H54 (cell line): ENCODE measurements at regions not wholly inside any gene's neighbourhood (a gene's known extent, or its start where the extent isn't known, plus 50 kb on each side); places are given as distances from the start of the nearest gene placed in this dataset.

ENCODE experiments used
- DNase-seq: peaks from one replicate; pipeline ENCODE4 v3.0.0; 2011; ENCODE audit warnings: low spot score, mixed read lengths; ENCODE audit not compliant: insufficient read length
- FAIRE-seq: peaks from 3 replicates; lab custom pipeline; 2011; peaks lifted over from hg19 to GRCh38; lab: Jason Lieb, UNC
- POLR2A ChIP-seq: IDR thresholded peaks from 2 replicates; pipeline ENCODE4 v1.6.1; 2011; ENCODE audit warnings: low read depth, mild to moderate bottlenecking, low read length

GRCh38 chr3:46124216-46125177 lies 83.6 kb downstream of the CCR1 start:
- no peak for FAIRE-seq

GRCh38 chr3:46123646-46124045 lies 84.5 kb downstream of the CCR1 start:
- no peak for FAIRE-seq
- TF ChIP-seq POLR2A: no peak
- DNase-seq: no peak

More at GRCh38 chr3:46124216-46125177, 83.6 kb downstream of the CCR1 start:
- DNase-seq: no peak
- no peak for TF ChIP-seq POLR2A

GRCh38 chr3:46122091-46122490 lies 86.0 kb downstream of the CCR1 start:
- no peak for TF ChIP-seq POLR2A
- FAIRE-seq (no peak), DNase-seq (no peak)

- TF ChIP-seq POLR2A: no peak
- DNase-seq (no peak), FAIRE-seq (no peak)
Observed at GRCh38 chr3:46120983-46121382, 87.1 kb downstream of the CCR1 start.

- FAIRE-seq (no peak), DNase-seq (no peak)
- TF ChIP-seq POLR2A: no peak
Observed at GRCh38 chr3:46119709-46120498, 88.2 kb downstream of the CCR1 start.

- no peak for TF ChIP-seq POLR2A
- no peak for DNase-seq
- FAIRE-seq: no peak
Observed at GRCh38 chr3:46119253-46119652, 88.9 kb downstream of the CCR1 start.

- FAIRE-seq (no peak), DNase-seq (no peak)
- no peak for TF ChIP-seq POLR2A
Observed at GRCh38 chr3:46116996-46117395, 89.7 kb upstream of the XCR1 start.

GRCh38 chr3:46114323-46114988 lies 87.2 kb upstream of the XCR1 start:
- no peak for DNase-seq
- peak; percentile 73 for FAIRE-seq
- TF ChIP-seq POLR2A: no peak

GRCh38 chr3:46113608-46114007 lies 86.3 kb upstream of the XCR1 start:
- FAIRE-seq (no peak), DNase-seq (no peak)
- no peak for TF ChIP-seq POLR2A

- TF ChIP-seq POLR2A: no peak
- FAIRE-seq: no peak
- DNase-seq: no peak
Observed at GRCh38 chr3:46112984-46113383, 85.7 kb upstream of the XCR1 start.

GRCh38 chr3:46112296-46112695 lies 85.0 kb upstream of the XCR1 start:
- DNase-seq (no peak), FAIRE-seq (peak; percentile 77)
- TF ChIP-seq POLR2A: no peak

- peak; percentile 98 for FAIRE-seq
- DNase-seq: peak; percentile 47
- no peak for TF ChIP-seq POLR2A
Observed at GRCh38 chr3:46110701-46111493, 83.6 kb upstream of the XCR1 start.

GRCh38 chr3:46107682-46108081 lies 80.4 kb upstream of the XCR1 start:
- FAIRE-seq (no peak), DNase-seq (no peak)
- TF ChIP-seq POLR2A: no peak
